Stomach (tissue), 8 donors: ENCODE measurements at regions not wholly inside any gene's neighbourhood (a gene's known extent, or its start where the extent isn't known, plus 50 kb on each side); places are given as distances from the start of the nearest gene placed in this dataset.

Experiments used
- DNase-seq, 2 donors: peaks; one replicate each; pipeline versions ENCODE4 v3.0.0 to v3.0.0-alpha.2; 2013 to 2019
- H3K27ac ChIP-seq, 5 donors: fragments of 200-600 bp in 4 of 5; sonication (generic) in 4 of 5; one replicate each; pipeline ENCODE4 v1.5.1; 2013 to 2019; ENCODE audit warnings: mild to moderate bottlenecking in 1 of 5, moderate library complexity in 1 of 5
- H3K27me3 ChIP-seq, 3 donors: fragments of 200-600 bp; sonication (generic); one replicate each; pipeline ENCODE4 v1.5.1; 2017 to 2019; ENCODE audit warnings: mixed run types in 1 of 3
- H3K36me3 ChIP-seq, 4 donors: fragments of 200-600 bp; sonication (generic); 1 replicate in 3 of 4; 2 replicates in 1 of 4; pipeline ENCODE4 v1.5.1; 2016 to 2019
- H3K4me1 ChIP-seq, 4 donors: fragments of 200-600 bp; sonication (generic); one replicate each; pipeline ENCODE4 v1.5.1; 2016 to 2019
- H3K4me3 ChIP-seq, 4 donors: fragments of 200-600 bp; sonication (generic) in 3 of 4; one replicate each; pipeline ENCODE4 v1.5.1; 2016 to 2019; ENCODE audit warnings: mild to moderate bottlenecking in 1 of 4
- H3K9me3 ChIP-seq, 4 donors: fragments of 200-600 bp; sonication (generic); one replicate each; pipeline ENCODE4 v1.5.1; 2016 to 2019
- CTCF ChIP-seq, 7 experiments: fragments of 450-650 bp in 4 of 7; fragments of 200-600 bp in 3 of 7; sonication (generic) in 3 of 7; IDR thresholded peaks; one replicate each; pipeline ENCODE4 v1.5.1; 2016 to 2019; ENCODE audit warnings: antibody characterized with exemption in 7 of 7, control low read depth in 2 of 7, mild to moderate bottlenecking in 1 of 7
- EP300 ChIP-seq: sonication (generic); formaldehyde crosslinking; IDR thresholded peaks from one replicate; pipeline ENCODE4 v1.6.1; 2017; ENCODE audit warnings: antibody characterized with exemption
- POLR2A ChIP-seq, 4 donors: fragments of 450-650 bp; IDR thresholded peaks; one replicate each; pipeline ENCODE4 v1.6.1; 2016; ENCODE audit warnings: antibody characterized with exemption in 4 of 4, control low read depth in 2 of 4, mild to moderate bottlenecking in 1 of 4, moderate library complexity in 1 of 4
- POLR2AphosphoS5 ChIP-seq, 3 donors: sonication (generic); formaldehyde crosslinking; IDR thresholded peaks; one replicate each; pipeline ENCODE4 v1.6.1; 2016; ENCODE audit warnings: antibody characterized with exemption in 3 of 3
- WGBS, 5 donors: extraction: QIAGEN DNeasy Blood & Tissue Kit in 3 of 5; methylation state at CpG; one replicate each; pipeline versions ENCODE4 v1.1.5 to v1.1.7; 2013 to 2018; 5-methylcytosine and 5-hydroxymethylcytosine counted together
- intact Hi-C: fragments of 100-400 bp; cut with DNase I; formaldehyde crosslinking; loops from one replicate; pipeline ENCODE4 v1.15.1; 2023; ENCODE audit warnings: low total_unique reads
- donor health status: healthy with polysubstance abuse.
- donor health status: Bipolar disorder and iron deficiency.
- donor health status: healthy.

GRCh38 chr2:226130192-226130591 is 669.4 kb downstream of the IRS1 start:
- no peak for DNase-seq
- Histone ChIP-seq H3K36me3 (no peaks in the 10 kb centered on the region), H3K27me3 (no peaks in the 10 kb centered on the region), H3K9me3 (no peaks in the 10 kb centered on the region), H3K27ac (no peak overlapping the region), H3K4me1 (peaks cover 0 to 6% (median 2%) of the 10 kb centered on the region in 4 donors), H3K4me3 (no peak overlapping the region)
- TF ChIP-seq CTCF (IDR thresholded peaks at IDR 0.05) = no peak
- TF ChIP-seq POLR2AphosphoS5 (IDR thresholded peaks at IDR 0.05) = no peak
- no peak for TF ChIP-seq POLR2A (IDR thresholded peaks at IDR 0.05)
- intact Hi-C loops = no loop called here
- WGBS, 5 donors = 68 to 85% (median 78%) methylated on average over 2 of the region's 2 CpGs

GRCh38 chr2:226127682-226128081 is 671.9 kb downstream of the IRS1 start:
- H3K27me3 ChIP-seq = no peaks in the 10 kb centered on the region
- TF ChIP-seq POLR2AphosphoS5 (IDR thresholded peaks at IDR 0.05) (no peak), CTCF (IDR thresholded peaks at IDR 0.05) (no peak), POLR2A (IDR thresholded peaks at IDR 0.05) (no peak), EP300 (no peak)
- WGBS, 5 donors = 87 to 92% (median 89%) methylated on average over 1 of the region's 1 CpG
- H3K27ac ChIP-seq = no peak overlapping the region
- DNase-seq = no peak
- peaks cover 0 to 14% (median 4%) of the 10 kb centered on the region in 4 donors for H3K4me1 ChIP-seq
- H3K4me3 ChIP-seq = no peak overlapping the region
- H3K9me3 ChIP-seq = no peaks in the 10 kb centered on the region
- no peaks in the 10 kb centered on the region for H3K36me3 ChIP-seq
- intact Hi-C loops = no loop called here

GRCh38 chr2:226126104-226126503 is 673.5 kb downstream of the IRS1 start:
- TF ChIP-seq POLR2AphosphoS5 (IDR thresholded peaks at IDR 0.05) = no peak
- TF ChIP-seq CTCF (IDR thresholded peaks at IDR 0.05) = no peak
- no peak for TF ChIP-seq EP300
- no peak for TF ChIP-seq POLR2A (IDR thresholded peaks at IDR 0.05)
- Histone ChIP-seq H3K4me3 (no peak overlapping the region), H3K27me3 (no peaks in the 10 kb centered on the region), H3K36me3 (no peaks in the 10 kb centered on the region), H3K4me1 (peaks cover 0 to 20% (median 4%) of the 10 kb centered on the region in 4 donors), H3K9me3 (no peaks in the 10 kb centered on the region), H3K27ac (no peak overlapping the region)
- intact Hi-C loops = no loop called here
- 85 to 100% (median 95%) methylated on average over 1 of the region's 1 CpG for WGBS, 5 donors
- DNase-seq = no peak

- no peak overlapping the region for H3K27ac ChIP-seq
- H3K9me3 ChIP-seq = no peaks in the 10 kb centered on the region
- DNase-seq = no peak
- H3K4me3 ChIP-seq = no peak overlapping the region
- H3K36me3 ChIP-seq = no peaks in the 10 kb centered on the region
- intact Hi-C loops = no loop called here
- TF ChIP-seq EP300 (no peak), CTCF (IDR thresholded peaks at IDR 0.05) (no peak), POLR2A (IDR thresholded peaks at IDR 0.05) (no peak), POLR2AphosphoS5 (IDR thresholded peaks at IDR 0.05) (no peak)
- peaks cover 0 to 20% (median 4%) of the 10 kb centered on the region in 4 donors for H3K4me1 ChIP-seq
- H3K27me3 ChIP-seq = no peaks in the 10 kb centered on the region
- 64 to 68% (median 67%) methylated on average over 7 of the region's 7 CpGs for WGBS, 5 donors
These were observed 674.3 kb downstream of the IRS1 start for GRCh38 chr2:226125176-226125883.
